ENCODE measurements at regions not wholly inside any gene's neighbourhood (a gene's known extent, or its start where the extent isn't known, plus 50 kb on each side); places are given as distances from the start of the nearest gene placed in this dataset.

GRCh38 chr13:106405731-106406130 is 129.7 kb downstream of the EFNB2 start:
- peaks cover 7% of the 10 kb centered on the region for H3K27me3 Mint-ChIP-seq (ENCODE audit: insufficient read depth)
- no peak overlapping the region for H3K27ac Mint-ChIP-seq
- H3K4me3 Mint-ChIP-seq: no peak overlapping the region
- TF ChIP-seq, protein P1, sequence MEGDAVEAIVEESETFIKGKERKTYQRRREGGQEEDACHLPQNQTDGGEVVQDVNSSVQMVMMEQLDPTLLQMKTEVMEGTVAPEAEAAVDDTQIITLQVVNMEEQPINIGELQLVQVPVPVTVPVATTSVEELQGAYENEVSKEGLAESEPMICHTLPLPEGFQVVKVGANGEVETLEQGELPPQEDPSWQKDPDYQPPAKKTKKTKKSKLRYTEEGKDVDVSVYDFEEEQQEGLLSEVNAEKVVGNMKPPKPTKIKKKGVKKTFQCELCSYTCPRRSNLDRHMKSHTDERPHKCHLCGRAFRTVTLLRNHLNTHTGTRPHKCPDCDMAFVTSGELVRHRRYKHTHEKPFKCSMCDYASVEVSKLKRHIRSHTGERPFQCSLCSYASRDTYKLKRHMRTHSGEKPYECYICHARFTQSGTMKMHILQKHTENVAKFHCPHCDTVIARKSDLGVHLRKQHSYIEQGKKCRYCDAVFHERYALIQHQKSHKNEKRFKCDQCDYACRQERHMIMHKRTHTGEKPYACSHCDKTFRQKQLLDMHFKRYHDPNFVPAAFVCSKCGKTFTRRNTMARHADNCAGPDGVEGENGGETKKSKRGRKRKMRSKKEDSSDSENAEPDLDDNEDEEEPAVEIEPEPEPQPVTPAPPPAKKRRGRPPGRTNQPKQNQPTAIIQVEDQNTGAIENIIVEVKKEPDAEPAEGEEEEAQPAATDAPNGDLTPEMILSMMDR (IDR thresholded peaks at IDR 0.05): no peak
- no peaks in the 10 kb centered on the region for H3K4me1 Mint-ChIP-seq (ENCODE audit: low read depth)
- H3K36me3 Mint-ChIP-seq (ENCODE audit: low read depth): no peaks in the 10 kb centered on the region
- DNase-seq: no peak
- H3K9me3 Mint-ChIP-seq: no peaks in the 10 kb centered on the region

- no peaks in the 10 kb centered on the region for H3K36me3 Mint-ChIP-seq (ENCODE audit: low read depth)
- H3K4me3 Mint-ChIP-seq: no peak overlapping the region
- TF ChIP-seq, protein P1 (IDR thresholded peaks at IDR 0.05): no peak
- no peak for DNase-seq
- peaks cover 7% of the 10 kb centered on the region for H3K27me3 Mint-ChIP-seq (ENCODE audit: insufficient read depth)
- H3K4me1 Mint-ChIP-seq (ENCODE audit: low read depth): no peaks in the 10 kb centered on the region
- no peaks in the 10 kb centered on the region for H3K9me3 Mint-ChIP-seq
- H3K27ac Mint-ChIP-seq: no peak overlapping the region
Measured at GRCh38 chr13:106403280-106403679, 132.2 kb downstream of the EFNB2 start.

- TF ChIP-seq, protein P1 (IDR thresholded peaks at IDR 0.05): no peak
- Mint-ChIP-seq H3K4me1 (ENCODE audit: low read depth) (no peaks in the 10 kb centered on the region), H3K27me3 (ENCODE audit: insufficient read depth) (peaks cover 7% of the 10 kb centered on the region), H3K27ac (no peak overlapping the region), H3K9me3 (no peaks in the 10 kb centered on the region), H3K36me3 (ENCODE audit: low read depth) (no peaks in the 10 kb centered on the region), H3K4me3 (no peak overlapping the region)
- no peak for DNase-seq
Measured at GRCh38 chr13:106402866-106403265, 132.6 kb downstream of the EFNB2 start.

DNA sequence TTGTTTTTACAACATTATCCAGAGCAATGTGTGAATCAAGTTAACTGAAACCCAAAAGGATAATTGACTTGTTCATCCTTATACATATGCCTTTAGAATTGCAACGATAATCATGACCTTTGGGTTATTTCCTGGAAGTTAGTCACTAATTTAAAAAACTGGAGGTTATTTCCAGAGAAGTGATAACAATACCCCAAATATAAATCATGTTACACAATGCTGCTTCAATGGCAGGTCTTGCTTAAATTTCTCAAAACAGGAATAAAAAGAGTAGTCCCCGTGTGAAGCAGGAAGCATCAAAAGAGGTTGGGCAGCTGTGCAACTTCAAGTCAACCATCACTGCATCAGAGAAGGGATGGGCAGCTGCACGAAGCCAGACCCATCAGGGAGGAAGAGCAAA is 134.4 kb downstream of the EFNB2 start:
- no peak overlapping the region for H3K4me3 Mint-ChIP-seq
- H3K27me3 Mint-ChIP-seq (ENCODE audit: insufficient read depth): peaks cover under 1% of the 10 kb centered on the region
- no peaks in the 10 kb centered on the region for H3K36me3 Mint-ChIP-seq (ENCODE audit: low read depth)
- no peaks in the 10 kb centered on the region for H3K9me3 Mint-ChIP-seq
- no peak overlapping the region for H3K27ac Mint-ChIP-seq
- no peaks in the 10 kb centered on the region for H3K4me1 Mint-ChIP-seq (ENCODE audit: low read depth)
- no peak for DNase-seq
- TF ChIP-seq, protein P1 (IDR thresholded peaks at IDR 0.05): no peak

DNA sequence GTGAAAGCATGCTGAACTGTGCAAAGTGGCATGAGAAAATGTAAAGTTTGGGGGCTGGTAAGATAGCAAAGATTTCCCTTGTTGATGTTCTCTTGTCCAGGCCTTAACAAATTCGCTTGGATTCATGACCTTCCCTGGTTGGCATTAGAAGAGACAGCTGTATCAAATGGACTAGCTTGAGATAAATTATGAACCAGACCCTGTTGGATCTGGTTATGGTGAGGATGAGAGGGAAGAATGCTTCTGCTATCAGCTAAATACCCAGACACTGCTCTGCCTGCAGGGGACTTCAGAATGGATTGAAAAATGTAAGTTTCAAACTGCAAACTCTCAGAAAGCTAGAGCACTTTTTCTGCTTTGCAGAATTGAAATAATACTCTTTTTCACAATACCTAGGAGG is 135.2 kb downstream of the EFNB2 start:
- no peak overlapping the region for H3K4me3 Mint-ChIP-seq
- no peaks in the 10 kb centered on the region for H3K36me3 Mint-ChIP-seq (ENCODE audit: low read depth)
- H3K27ac Mint-ChIP-seq: no peak overlapping the region
- H3K27me3 Mint-ChIP-seq (ENCODE audit: insufficient read depth): no peaks in the 10 kb centered on the region; the same call in none of the 2 replicates
- H3K9me3 Mint-ChIP-seq: no peaks in the 10 kb centered on the region
- no peaks in the 10 kb centered on the region for H3K4me1 Mint-ChIP-seq (ENCODE audit: low read depth)
- TF ChIP-seq, protein P1 (IDR thresholded peaks at IDR 0.05): no peak
- DNase-seq: no peak

GRCh38 chr13:106398289-106398688 is 137.2 kb downstream of the EFNB2 start:
- TF ChIP-seq, protein P1 (IDR thresholded peaks at IDR 0.05): no peak
- H3K36me3 Mint-ChIP-seq (ENCODE audit: low read depth): no peaks in the 10 kb centered on the region
- no peak overlapping the region for H3K27ac Mint-ChIP-seq
- H3K4me1 Mint-ChIP-seq (ENCODE audit: low read depth): peaks cover 6% of the 10 kb centered on the region; the same call in 1 of the 2 replicates
- H3K4me3 Mint-ChIP-seq: no peak overlapping the region
- no peaks in the 10 kb centered on the region for H3K9me3 Mint-ChIP-seq
- no peak for DNase-seq
- H3K27me3 Mint-ChIP-seq (ENCODE audit: insufficient read depth): peaks cover 6% of the 10 kb centered on the region
